AG04449 (cell line): ENCODE measurements at regions not wholly inside any gene's neighbourhood (a gene's known extent, or its start where the extent isn't known, plus 50 kb on each side); places are given as distances from the start of the nearest gene placed in this dataset.
A peak's percentile ranks its signal among the peaks of the same experiment; 100 is the strongest.

Experiments
- CTCF ChIA-PET: fragments of 350-600 bp; formaldehyde crosslinking; extraction: SDS; loops from one replicate; lab custom pipeline; 2021; ENCODE audit warnings: antibody characterized with exemption; lab: Yijun Ruan, JAX
- POLR2A ChIA-PET: fragments of 400-600, 350-600 bp; formaldehyde crosslinking; extraction: SDS; loops from one replicate; lab custom pipeline; 2020; ENCODE audit warnings: antibody characterized with exemption, inconsistent platforms; lab: Yijun Ruan, JAX
- DNase-seq: peaks from one replicate; pipeline ENCODE4 v3.0.0-alpha.2; 2010; ENCODE audit warnings: low read depth, low spot score
- H3K4me3 ChIP-seq: 2 replicates; pipeline ENCODE4 v1.5.1; 2011; ENCODE audit warnings: low read depth, mild to moderate bottlenecking, control low read depth, low read length
- CTCF ChIP-seq: IDR thresholded peaks from one replicate; pipeline ENCODE4 v1.5.1; 2011; ENCODE audit warnings: mild to moderate bottlenecking, moderate library complexity, low read length, control low read depth, inconsistent platforms; ENCODE audit not compliant: insufficient read depth; ENCODE audit errors: missing control alignments

- POLR2A ChIA-PET = no interaction called here
- TF ChIP-seq CTCF = no peak
- H3K4me3 ChIP-seq = no peak overlapping the region
- DNase-seq = no peak
- CTCF ChIA-PET = no interaction called here
These were observed 890.8 kb downstream of the NLGN4Y start for GRCh38 chrY:15415165-15415564.

GRCh38 chrY:15418613-15419012 is 894.3 kb downstream of the NLGN4Y start:
- POLR2A ChIA-PET = no interaction called here
- no peak for TF ChIP-seq CTCF
- DNase-seq = no peak
- H3K4me3 ChIP-seq = no peak overlapping the region
- CTCF ChIA-PET = no interaction called here

- no peak for TF ChIP-seq CTCF
- CTCF ChIA-PET = no interaction called here
- POLR2A ChIA-PET = no interaction called here
These were observed 900.4 kb downstream of the NLGN4Y start for GRCh38 chrY:15424665-15425132.

GRCh38 chrY:15440021-15440695 is 915.8 kb downstream of the NLGN4Y start:
- ChIA-PET CTCF (interaction anchor here (1.0 kb wide), 1 partner anchor 38 kb away, joined by 3 read pairs; no protein-coding TSS in a partner anchor), POLR2A (no interaction called here)
- TF ChIP-seq CTCF = no peak
- no peak for DNase-seq
- no peak overlapping the region for H3K4me3 ChIP-seq

More at GRCh38 chrY:15424665-15425132, 900.4 kb downstream of the NLGN4Y start:
- DNase-seq = no peak
- peak overlapping the region; percentile 54 for H3K4me3 ChIP-seq

GRCh38 chrY:15440696-15441408 is 916.5 kb downstream of the NLGN4Y start:
- no peak for DNase-seq
- CTCF ChIA-PET = interaction anchor here (1.0 kb wide), 1 partner anchor 38 kb away, joined by 3 read pairs; no protein-coding TSS in a partner anchor
- TF ChIP-seq CTCF = no peak
- H3K4me3 ChIP-seq = no peak overlapping the region
- POLR2A ChIA-PET = no interaction called here

GRCh38 chrY:15441878-15442277 is 917.5 kb downstream of the NLGN4Y start:
- ChIA-PET POLR2A (no interaction called here), CTCF (no interaction called here)
- DNase-seq = no peak
- TF ChIP-seq CTCF = no peak
- no peak overlapping the region for H3K4me3 ChIP-seq
